ENCODE measurements at regions not wholly inside any gene's neighbourhood (a gene's known extent, or its start where the extent isn't known, plus 50 kb on each side); places are given as distances from the start of the nearest gene placed in this dataset.

- Histone ChIP-seq H3K9ac (ENCODE audit: low read length) (no peak overlapping the region), H3K4me1 (ENCODE audit: low read length) (no peaks in the 10 kb centered on the region), H3K27me3 (ENCODE audit: low read length) (no peaks in the 10 kb centered on the region), H3K36me3 (ENCODE audit: insufficient read depth, low read length) (no peaks in the 10 kb centered on the region), H2AFZ (ENCODE audit: low read length) (no peak overlapping the region), H4K20me1 (ENCODE audit: insufficient read depth, low read depth, low read length) (no peaks in the 10 kb centered on the region), H3K9me3 (ENCODE audit: low read length) (no peaks in the 10 kb centered on the region), H3K79me2 (ENCODE audit: low read length) (no peaks in the 10 kb centered on the region), H3K4me3 (ENCODE audit: low read length) (no peak overlapping the region), H3K9me2 (replicated peaks; ENCODE audit: insufficient read depth, low read length) (no peaks in the 10 kb centered on the region), H3K27ac (ENCODE audit: low read length) (no peak overlapping the region), H3K4me2 (ENCODE audit: low read depth, low read length, poor library complexity, severe bottlenecking) (no peak overlapping the region)
- DNase-seq, result no peak
These were observed 112.0 kb downstream of the OLFM1 start for GRCh38 chr9:135199489-135199888.

DNA sequence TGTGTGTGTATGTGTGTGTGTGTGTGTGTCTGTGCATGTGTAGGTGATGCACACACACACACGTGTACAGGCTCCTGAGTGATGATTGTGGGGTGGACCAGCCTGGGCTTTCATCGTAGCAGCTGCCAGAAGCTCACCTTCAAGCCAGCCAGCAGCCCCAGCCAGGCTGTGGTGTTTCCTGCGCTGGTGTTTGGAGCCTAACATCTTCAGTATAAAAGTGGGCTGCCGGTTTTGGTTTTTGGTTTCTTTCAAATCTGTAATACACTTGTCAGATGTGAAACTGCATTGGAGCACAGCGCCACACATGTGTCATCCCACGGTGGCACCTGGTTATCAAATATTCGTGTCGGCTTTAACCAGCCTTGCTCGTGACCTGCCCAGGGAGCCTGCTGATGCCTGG is 114.2 kb downstream of the OLFM1 start:
- H3K9ac ChIP-seq (ENCODE audit: low read length), result no peak overlapping the region
- H3K27me3 ChIP-seq (ENCODE audit: low read length), result no peaks in the 10 kb centered on the region
- no peak overlapping the region for H2AFZ ChIP-seq (ENCODE audit: low read length)

DNA sequence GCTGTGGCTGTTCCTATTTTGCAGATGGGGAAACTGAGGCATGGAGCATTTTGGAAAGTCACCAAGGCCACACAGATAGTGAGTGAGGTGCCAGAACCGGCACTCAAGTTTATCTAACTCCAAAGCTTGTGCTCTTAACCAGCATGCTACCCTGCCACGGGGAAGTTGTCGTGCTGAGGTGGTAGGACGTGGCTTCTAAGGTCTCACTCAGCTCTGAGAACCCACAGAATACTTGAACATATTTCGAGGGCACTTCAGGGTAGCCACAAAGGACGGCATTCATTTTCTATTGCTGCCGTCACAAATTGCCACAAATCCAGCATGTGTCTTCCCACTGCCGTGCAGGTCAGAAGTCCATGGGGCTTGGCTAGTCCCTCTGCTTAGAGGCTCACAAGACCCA is 116.7 kb downstream of the OLFM1 start:
- Histone ChIP-seq H3K27ac (ENCODE audit: low read length) (no peak overlapping the region), H4K20me1 (ENCODE audit: insufficient read depth, low read depth, low read length) (no peaks in the 10 kb centered on the region), H3K36me3 (ENCODE audit: insufficient read depth, low read length) (no peaks in the 10 kb centered on the region), H3K9me3 (ENCODE audit: low read length) (no peaks in the 10 kb centered on the region), H2AFZ (ENCODE audit: low read length) (no peak overlapping the region), H3K9ac (ENCODE audit: low read length) (no peak overlapping the region), H3K4me3 (ENCODE audit: low read length) (no peak overlapping the region), H3K27me3 (ENCODE audit: low read length) (no peaks in the 10 kb centered on the region), H3K4me1 (ENCODE audit: low read length) (no peaks in the 10 kb centered on the region), H3K9me2 (replicated peaks; ENCODE audit: insufficient read depth, low read length) (no peaks in the 10 kb centered on the region), H3K79me2 (ENCODE audit: low read length) (no peaks in the 10 kb centered on the region), H3K4me2 (ENCODE audit: low read depth, low read length, poor library complexity, severe bottlenecking) (no peak overlapping the region)
- DNase-seq, result no peak

More for the DNA sequence above, 114.2 kb downstream of the OLFM1 start:
- Histone ChIP-seq H3K4me1 (ENCODE audit: low read length) (no peaks in the 10 kb centered on the region), H3K4me3 (ENCODE audit: low read length) (no peak overlapping the region), H3K9me3 (ENCODE audit: low read length) (no peaks in the 10 kb centered on the region), H3K9me2 (replicated peaks; ENCODE audit: insufficient read depth, low read length) (no peaks in the 10 kb centered on the region), H4K20me1 (ENCODE audit: insufficient read depth, low read depth, low read length) (no peaks in the 10 kb centered on the region), H3K36me3 (ENCODE audit: insufficient read depth, low read length) (no peaks in the 10 kb centered on the region), H3K4me2 (ENCODE audit: low read depth, low read length, poor library complexity, severe bottlenecking) (no peak overlapping the region), H3K27ac (ENCODE audit: low read length) (no peak overlapping the region), H3K79me2 (ENCODE audit: low read length) (no peaks in the 10 kb centered on the region)
- DNase-seq, result no peak

DNA sequence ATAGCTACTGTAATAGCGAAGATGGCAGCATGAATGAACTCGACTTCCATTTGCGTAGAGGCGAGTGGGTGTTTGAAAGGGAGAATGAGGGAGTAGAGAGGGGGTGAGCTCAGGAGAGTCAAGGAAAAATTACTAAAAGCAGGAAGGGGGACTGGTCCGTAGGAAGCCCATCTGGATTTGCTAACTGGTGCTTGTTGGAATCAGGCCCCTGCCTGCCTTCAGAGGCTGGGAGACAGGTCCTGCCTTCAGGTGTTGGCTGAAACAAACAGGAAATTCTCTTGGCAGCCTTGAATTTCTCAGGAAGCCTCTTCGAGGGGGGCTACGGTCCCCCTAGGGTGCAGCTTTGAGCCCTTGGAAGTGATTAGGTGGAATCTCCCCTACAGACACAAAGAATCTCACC is 121.7 kb downstream of the OLFM1 start:
- H3K9me2 ChIP-seq (replicated peaks; ENCODE audit: insufficient read depth, low read length), result no peaks in the 10 kb centered on the region
- no peaks in the 10 kb centered on the region for H3K4me1 ChIP-seq (ENCODE audit: low read length)
- no peaks in the 10 kb centered on the region for H3K79me2 ChIP-seq (ENCODE audit: low read length)
- no peak overlapping the region for H3K4me2 ChIP-seq (ENCODE audit: low read depth, low read length, poor library complexity, severe bottlenecking)
- H4K20me1 ChIP-seq (ENCODE audit: insufficient read depth, low read depth, low read length), result no peaks in the 10 kb centered on the region
- H3K27ac ChIP-seq (ENCODE audit: low read length), result no peak overlapping the region
- no peaks in the 10 kb centered on the region for H3K36me3 ChIP-seq (ENCODE audit: insufficient read depth, low read length)
- H3K9ac ChIP-seq (ENCODE audit: low read length), result no peak overlapping the region
- no peaks in the 10 kb centered on the region for H3K27me3 ChIP-seq (ENCODE audit: low read length)
- no peak for DNase-seq
- H3K4me3 ChIP-seq (ENCODE audit: low read length), result no peak overlapping the region
- H2AFZ ChIP-seq (ENCODE audit: low read length), result no peak overlapping the region
- H3K9me3 ChIP-seq (ENCODE audit: low read length), result peaks cover 5% of the 10 kb centered on the region

- Histone ChIP-seq H3K27ac (ENCODE audit: low read length) (no peak overlapping the region), H3K9me2 (replicated peaks; ENCODE audit: insufficient read depth, low read length) (no peaks in the 10 kb centered on the region), H3K36me3 (ENCODE audit: insufficient read depth, low read length) (no peaks in the 10 kb centered on the region)
These were observed 122.4 kb downstream of the OLFM1 start for GRCh38 chr9:135209852-135210251.

DNA sequence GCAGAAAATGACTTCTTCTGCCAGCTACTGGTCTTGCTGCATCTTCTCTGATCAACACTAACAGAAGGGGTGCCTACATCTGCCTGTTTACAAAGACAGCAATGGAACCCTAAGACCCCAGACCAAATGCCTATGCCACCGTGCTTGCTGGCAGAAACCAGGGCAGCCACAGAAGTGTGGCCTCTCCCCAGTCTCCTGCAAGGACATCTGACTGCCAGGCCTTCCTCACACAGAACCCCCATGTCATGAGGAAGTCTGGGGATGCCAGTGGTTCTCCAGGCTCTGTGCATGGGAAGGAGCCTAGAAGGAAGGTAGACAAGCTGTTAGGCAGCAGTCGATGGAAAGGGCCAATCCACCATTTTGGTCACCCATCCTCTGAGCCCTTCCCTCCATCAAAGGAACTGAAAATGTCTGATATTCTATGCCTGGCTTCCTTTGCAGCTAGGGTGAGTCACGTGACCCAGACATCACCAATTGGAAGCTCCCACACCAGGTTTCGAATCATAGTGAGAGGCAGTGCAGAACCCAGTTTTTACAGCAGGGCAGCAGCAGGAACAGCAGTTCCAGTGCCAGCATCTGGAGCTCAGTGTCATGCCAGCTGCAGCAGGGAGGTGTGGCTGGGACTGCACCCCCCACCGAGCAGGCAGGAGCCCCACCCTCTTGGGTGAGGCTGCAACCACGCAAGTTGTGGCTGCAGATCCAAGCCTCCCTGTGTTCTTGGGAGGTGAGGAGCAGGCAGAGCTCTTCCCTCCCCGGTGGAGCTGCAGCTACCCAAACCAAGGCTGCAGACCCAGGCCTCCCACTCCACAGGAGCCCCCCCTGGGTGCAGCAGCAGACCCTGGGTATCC is 123.4 kb downstream of the OLFM1 start:
- no peaks in the 10 kb centered on the region for H3K79me2 ChIP-seq (ENCODE audit: low read length)
- no peaks in the 10 kb centered on the region for H4K20me1 ChIP-seq (ENCODE audit: insufficient read depth, low read depth, low read length)
- no peaks in the 10 kb centered on the region for H3K36me3 ChIP-seq (ENCODE audit: insufficient read depth, low read length)
- H3K9me2 ChIP-seq (replicated peaks; ENCODE audit: insufficient read depth, low read length), result no peaks in the 10 kb centered on the region
- no peak for DNase-seq
- H3K27ac ChIP-seq (ENCODE audit: low read length), result no peak overlapping the region
- no peaks in the 10 kb centered on the region for H3K27me3 ChIP-seq (ENCODE audit: low read length)
- H3K4me2 ChIP-seq (ENCODE audit: low read depth, low read length, poor library complexity, severe bottlenecking), result no peak overlapping the region
- no peak overlapping the region for H3K9ac ChIP-seq (ENCODE audit: low read length)
- peaks cover 5% of the 10 kb centered on the region for H3K9me3 ChIP-seq (ENCODE audit: low read length)
- no peak overlapping the region for H3K4me3 ChIP-seq (ENCODE audit: low read length)
- H3K4me1 ChIP-seq (ENCODE audit: low read length), result no peaks in the 10 kb centered on the region
- no peak overlapping the region for H2AFZ ChIP-seq (ENCODE audit: low read length)

More at GRCh38 chr9:135209852-135210251, 122.4 kb downstream of the OLFM1 start:
- H3K9ac ChIP-seq (ENCODE audit: low read length), result no peak overlapping the region
- no peak overlapping the region for H3K4me3 ChIP-seq (ENCODE audit: low read length)
- H3K79me2 ChIP-seq (ENCODE audit: low read length), result no peaks in the 10 kb centered on the region
- H3K9me3 ChIP-seq (ENCODE audit: low read length), result peaks cover 5% of the 10 kb centered on the region
- no peak overlapping the region for H3K4me2 ChIP-seq (ENCODE audit: low read depth, low read length, poor library complexity, severe bottlenecking)
- no peak for DNase-seq
- H2AFZ ChIP-seq (ENCODE audit: low read length), result no peak overlapping the region
- no peaks in the 10 kb centered on the region for H3K27me3 ChIP-seq (ENCODE audit: low read length)
- H3K4me1 ChIP-seq (ENCODE audit: low read length), result no peaks in the 10 kb centered on the region
- H4K20me1 ChIP-seq (ENCODE audit: insufficient read depth, low read depth, low read length), result no peaks in the 10 kb centered on the region

GRCh38 chr9:135211524-135211890 is 124.0 kb downstream of the OLFM1 start:
- no peaks in the 10 kb centered on the region for H3K79me2 ChIP-seq (ENCODE audit: low read length)
- no peaks in the 10 kb centered on the region for H3K27me3 ChIP-seq (ENCODE audit: low read length)
- H3K4me2 ChIP-seq (ENCODE audit: low read depth, low read length, poor library complexity, severe bottlenecking), result no peak overlapping the region
- no peaks in the 10 kb centered on the region for H3K4me1 ChIP-seq (ENCODE audit: low read length)
- no peaks in the 10 kb centered on the region for H4K20me1 ChIP-seq (ENCODE audit: insufficient read depth, low read depth, low read length)
- H3K27ac ChIP-seq (ENCODE audit: low read length), result no peak overlapping the region
- no peaks in the 10 kb centered on the region for H3K9me2 ChIP-seq (replicated peaks; ENCODE audit: insufficient read depth, low read length)
- no peak overlapping the region for H3K4me3 ChIP-seq (ENCODE audit: low read length)
- H3K36me3 ChIP-seq (ENCODE audit: insufficient read depth, low read length), result no peaks in the 10 kb centered on the region
- DNase-seq, result no peak
- peaks cover 5% of the 10 kb centered on the region for H3K9me3 ChIP-seq (ENCODE audit: low read length)
- H3K9ac ChIP-seq (ENCODE audit: low read length), result no peak overlapping the region
- H2AFZ ChIP-seq (ENCODE audit: low read length), result no peak overlapping the region

- Histone ChIP-seq H3K27ac (ENCODE audit: low read length) (no peak overlapping the region), H3K36me3 (ENCODE audit: insufficient read depth, low read length) (no peaks in the 10 kb centered on the region)
- no peak for DNase-seq
These were observed 125.5 kb downstream of the OLFM1 start for GRCh38 chr9:135212961-135213360.

More at GRCh38 chr9:135212961-135213360, 125.5 kb downstream of the OLFM1 start:
- H3K9me2 ChIP-seq (replicated peaks; ENCODE audit: insufficient read depth, low read length), result no peaks in the 10 kb centered on the region
- H3K9me3 ChIP-seq (ENCODE audit: low read length), result peaks cover 5% of the 10 kb centered on the region
- no peaks in the 10 kb centered on the region for H3K4me1 ChIP-seq (ENCODE audit: low read length)
- H3K4me3 ChIP-seq (ENCODE audit: low read length), result no peak overlapping the region
- H3K9ac ChIP-seq (ENCODE audit: low read length), result no peak overlapping the region
- no peak overlapping the region for H3K4me2 ChIP-seq (ENCODE audit: low read depth, low read length, poor library complexity, severe bottlenecking)
- H4K20me1 ChIP-seq (ENCODE audit: insufficient read depth, low read depth, low read length), result no peaks in the 10 kb centered on the region
- H3K27me3 ChIP-seq (ENCODE audit: low read length), result no peaks in the 10 kb centered on the region
- no peaks in the 10 kb centered on the region for H3K79me2 ChIP-seq (ENCODE audit: low read length)
- H2AFZ ChIP-seq (ENCODE audit: low read length), result no peak overlapping the region

All from Karpas-422 (cell line).